Ectodermal cell (in vitro differentiated cells): ENCODE measurements at regions not wholly inside any gene's neighbourhood (a gene's known extent, or its start where the extent isn't known, plus 50 kb on each side); places are given as distances from the start of the nearest gene placed in this dataset.

Experiments used
- H3K27ac ChIP-seq: 2 replicates; pipeline ENCODE4 v1.7.0; 2013; ENCODE audit warnings: mild to moderate bottlenecking, low read depth, low read length; ENCODE audit not compliant: insufficient read depth, poor library complexity, severe bottlenecking
- H3K27me3 ChIP-seq: 2 replicates; pipeline ENCODE4 v1.7.0; 2013; ENCODE audit warnings: mild to moderate bottlenecking, low read length; ENCODE audit not compliant: insufficient read depth, control insufficient read depth, poor library complexity, severe bottlenecking
- H3K36me3 ChIP-seq: one replicate; pipeline ENCODE4 v1.7.0; 2013; ENCODE audit warnings: low read length; ENCODE audit not compliant: control insufficient read depth, insufficient read depth
- H3K4me1 ChIP-seq: one replicate; pipeline ENCODE4 v1.7.0; 2013; ENCODE audit warnings: low read length; ENCODE audit not compliant: control insufficient read depth, insufficient read depth
- H3K4me3 ChIP-seq: 2 replicates; pipeline ENCODE4 v1.7.0; 2013; ENCODE audit warnings: low read depth, low read length, control low read depth; ENCODE audit not compliant: insufficient read depth
- H3K9me3 ChIP-seq: 2 replicates; pipeline ENCODE4 v1.7.0; 2013; ENCODE audit warnings: mild to moderate bottlenecking, low read length, moderate library complexity; ENCODE audit not compliant: control insufficient read depth
- WGBS, 2 experiments: methylation state at CpG; one replicate each; pipeline ENCODE4 v1.1.7; 2013; ENCODE audit warnings: missing lambda C conversion rate in 2 of 2; 5-methylcytosine and 5-hydroxymethylcytosine counted together

DNA sequence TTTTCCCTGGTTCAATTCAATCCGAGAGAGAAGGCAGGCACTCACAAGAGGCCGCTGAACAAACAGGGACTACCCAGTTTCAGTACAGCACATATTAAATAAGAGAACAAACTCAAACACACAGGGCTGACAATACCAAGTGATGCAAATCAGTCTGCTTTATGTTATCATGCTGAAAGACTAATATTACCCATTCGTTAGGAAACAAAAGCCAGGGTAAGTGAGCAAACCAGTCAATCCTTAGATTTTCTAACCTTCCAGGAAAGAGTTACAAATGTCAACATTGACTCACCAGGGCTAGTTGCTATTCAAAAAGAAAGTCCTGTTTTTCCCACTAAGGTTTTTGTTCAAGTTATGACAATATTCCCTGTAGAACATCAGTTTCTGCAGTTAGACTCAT is 246.2 kb downstream of the C12orf42 start:
- no peaks in the 10 kb centered on the region for H3K4me1 ChIP-seq
- no peaks in the 10 kb centered on the region for H3K9me3 ChIP-seq
- no peaks in the 10 kb centered on the region for H3K27me3 ChIP-seq
- H3K27ac ChIP-seq, result no peak overlapping the region
- WGBS, 2 experiments, result 87 to 93% methylated on average over 3 of the region's 3 CpGs
- no peaks in the 10 kb centered on the region for H3K36me3 ChIP-seq
- H3K4me3 ChIP-seq, result no peak overlapping the region

DNA sequence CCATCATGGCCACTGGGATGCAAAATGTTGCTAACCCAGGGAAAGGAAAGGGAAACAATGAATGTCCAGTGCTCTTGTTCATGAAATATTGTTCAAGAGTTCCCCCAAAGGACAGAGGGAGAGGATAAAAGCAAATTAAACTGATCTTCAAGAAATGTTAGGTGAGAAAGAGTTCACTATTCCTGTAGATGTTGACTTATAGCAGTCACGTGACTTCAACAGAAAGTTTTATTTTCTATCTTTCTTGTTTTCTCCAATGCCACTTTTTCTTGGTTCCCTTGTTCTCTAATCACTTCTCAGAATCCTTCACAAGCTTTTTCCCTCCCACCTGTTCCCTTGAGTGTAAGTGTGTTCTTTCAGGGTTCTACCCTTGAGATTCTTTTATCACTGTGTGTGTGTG is 245.3 kb downstream of the C12orf42 start:
- no peaks in the 10 kb centered on the region for H3K9me3 ChIP-seq
- H3K27ac ChIP-seq, result no peak overlapping the region
- H3K4me1 ChIP-seq, result no peaks in the 10 kb centered on the region
- 90 to 94% methylated on average over 1 of the region's 1 CpG for WGBS, 2 experiments
- no peaks in the 10 kb centered on the region for H3K36me3 ChIP-seq
- H3K27me3 ChIP-seq, result no peaks in the 10 kb centered on the region
- no peak overlapping the region for H3K4me3 ChIP-seq
